HG03135 (cell line): ENCODE measurements at regions not wholly inside any gene's neighbourhood (a gene's known extent, or its start where the extent isn't known, plus 50 kb on each side); places are given as distances from the start of the nearest gene placed in this dataset.

Experiments used
- ATAC-seq: cut with Tn5 transposase; IDR thresholded peaks from one replicate; pipeline ENCODE4 v1.9.1; 2021; ENCODE audit warnings: mild to moderate bottlenecking, moderate library complexity; ENCODE audit not compliant: unreplicated experiment

DNA sequence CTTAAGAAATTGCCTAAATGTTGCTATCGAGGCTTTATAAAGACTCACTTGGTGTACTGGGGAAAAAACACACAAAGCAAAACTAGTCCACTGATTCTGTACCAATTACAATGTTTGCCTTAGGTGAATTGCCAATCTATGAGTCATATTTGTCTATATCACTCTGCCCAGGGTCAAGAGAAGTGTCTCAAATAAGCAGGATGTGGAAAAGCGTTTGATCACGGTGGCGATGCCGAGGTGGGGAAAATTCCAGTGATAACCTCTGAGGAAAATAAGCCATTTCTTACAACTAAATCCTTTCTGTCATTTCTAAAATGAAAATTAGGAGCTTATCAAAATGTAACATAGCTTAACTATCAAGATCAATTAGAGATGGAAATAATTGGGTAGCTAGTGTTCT is 148.6 kb upstream of the DIO3 start:
- ATAC-seq, result no peak

DNA sequence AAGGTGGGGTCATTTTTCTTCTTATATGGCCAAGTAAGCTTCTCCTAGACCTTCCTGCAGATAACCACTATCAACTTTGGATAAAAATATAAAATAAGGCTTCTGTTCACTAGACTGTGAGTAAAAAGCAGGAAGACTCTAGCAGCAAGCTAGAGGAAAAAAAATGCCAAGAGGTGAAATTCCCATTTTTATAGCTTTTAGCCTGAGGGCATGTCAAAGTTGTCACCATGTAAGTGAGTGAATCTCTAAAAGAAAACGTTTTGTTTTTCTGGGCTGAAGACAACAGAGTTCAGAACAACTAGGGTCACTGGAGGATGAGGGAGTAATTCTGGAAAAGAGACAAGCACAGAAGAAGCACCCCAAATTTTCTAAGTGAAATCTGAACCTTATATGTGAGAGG is 143.9 kb upstream of the DIO3 start:
- no peak for ATAC-seq

DNA sequence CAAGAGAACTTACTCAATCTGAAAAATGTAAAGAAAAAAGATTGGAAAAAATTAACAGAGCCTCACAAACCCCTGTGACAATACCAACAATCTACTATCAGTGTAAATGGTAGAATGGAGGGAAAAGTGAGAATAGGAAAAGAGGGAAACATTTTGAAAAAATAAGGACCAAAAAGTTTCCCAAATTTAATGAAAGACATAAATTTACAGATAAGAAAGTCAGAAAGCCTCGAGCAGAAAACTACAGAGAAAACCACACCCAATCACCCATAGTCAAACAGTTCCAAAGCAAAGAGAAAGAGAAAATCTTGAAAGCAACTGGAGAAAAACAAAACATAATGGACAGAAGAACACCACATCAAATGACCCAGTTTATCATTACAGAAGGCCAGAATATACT is 142.7 kb upstream of the DIO3 start:
- no peak for ATAC-seq

DNA sequence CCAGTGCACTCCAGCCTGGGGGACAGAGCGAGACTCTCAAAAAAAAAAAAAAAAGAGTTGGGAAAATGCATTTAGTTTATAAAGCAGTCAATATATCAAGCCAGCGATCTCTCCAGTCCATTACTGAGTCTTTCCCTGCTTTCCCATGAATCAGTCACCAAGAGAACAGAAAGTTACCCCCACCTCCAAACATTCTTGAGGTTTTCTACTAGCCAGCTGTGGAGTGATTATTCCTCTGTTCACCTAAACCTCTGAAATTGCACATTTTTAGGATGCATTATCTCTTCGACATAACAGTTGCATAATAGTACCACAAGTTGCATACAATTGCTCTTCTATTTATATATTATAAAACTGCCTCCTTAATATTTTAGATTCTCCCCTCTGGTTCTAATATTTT is 134.8 kb upstream of the DIO3 start:
- ATAC-seq, result no peak

DNA sequence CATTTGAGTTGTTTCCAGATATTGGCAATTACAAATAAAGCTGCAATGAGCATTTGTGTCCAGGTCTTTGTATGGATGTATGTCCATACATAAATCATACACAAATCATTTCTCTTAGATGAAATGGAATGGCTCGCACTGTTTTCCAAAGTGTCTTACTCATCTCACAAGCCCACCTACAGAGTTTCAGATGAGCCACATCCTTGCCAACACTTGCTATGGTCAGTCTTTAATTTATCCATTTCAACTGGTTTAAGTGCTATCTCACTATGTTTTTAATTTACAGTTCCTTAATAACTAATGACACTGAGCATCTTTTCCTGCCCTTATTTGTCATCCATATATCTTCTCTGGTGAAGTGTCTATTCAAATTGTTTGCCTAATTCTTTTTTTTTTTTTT is 132.9 kb upstream of the DIO3 start:
- no peak for ATAC-seq

DNA sequence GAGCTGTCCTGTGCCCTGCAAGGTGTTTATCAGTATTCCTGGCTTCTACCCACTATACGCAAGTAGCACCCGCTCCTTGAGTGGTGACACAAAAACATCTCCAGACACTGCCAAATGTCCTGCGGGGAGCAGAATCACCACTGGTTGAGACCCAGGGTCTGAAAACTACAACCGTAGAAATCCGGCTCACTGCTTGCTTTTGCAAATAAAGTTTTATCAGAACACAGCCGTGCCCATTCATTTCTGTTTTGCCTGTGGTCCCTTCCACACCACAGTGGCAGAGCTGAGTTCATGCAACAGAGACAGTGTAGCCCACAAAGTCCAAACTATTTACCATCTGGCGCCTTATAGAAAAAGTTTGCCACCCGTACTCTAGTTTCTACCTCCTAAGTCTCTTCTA is 125.7 kb upstream of the DIO3 start:
- ATAC-seq, result no peak

DNA sequence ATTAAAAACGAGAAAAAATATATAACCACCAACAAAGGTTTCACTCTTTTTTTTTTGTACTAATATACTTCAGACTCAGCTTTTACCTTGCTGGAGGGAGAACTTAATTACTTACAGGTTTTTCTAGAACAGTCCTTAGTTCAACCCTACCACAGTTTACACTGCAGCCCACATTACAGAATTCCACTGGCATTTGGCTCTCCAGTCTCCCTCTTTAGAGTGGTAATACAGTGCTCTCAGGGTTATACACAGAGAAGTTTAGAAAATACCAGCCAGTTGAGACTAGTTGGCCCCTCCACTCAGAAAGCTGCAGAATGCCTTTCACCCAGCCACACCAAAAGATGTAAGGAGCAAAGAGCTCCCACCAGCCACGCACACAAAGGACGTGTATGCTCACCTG is 122.3 kb upstream of the DIO3 start:
- no peak for ATAC-seq

DNA sequence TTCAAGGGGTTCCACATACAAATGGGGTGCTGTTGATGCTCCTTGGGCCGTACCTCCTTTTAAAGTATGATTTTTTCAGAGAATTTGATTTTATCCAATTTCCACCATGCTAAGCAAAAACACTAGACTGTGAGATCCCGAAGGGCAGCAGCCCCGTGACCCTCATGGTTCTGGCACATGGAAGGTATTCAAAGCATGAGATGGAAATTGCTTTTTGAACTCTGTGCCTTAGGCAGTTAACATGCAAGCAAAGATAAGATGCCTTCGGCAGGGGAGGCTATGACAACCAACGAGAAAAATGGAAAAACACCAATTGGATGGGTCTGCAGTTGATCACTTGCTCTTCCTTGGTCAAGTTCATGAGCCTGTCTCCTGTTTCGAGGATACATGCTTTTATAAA is 120.8 kb upstream of the DIO3 start:
- no peak for ATAC-seq

DNA sequence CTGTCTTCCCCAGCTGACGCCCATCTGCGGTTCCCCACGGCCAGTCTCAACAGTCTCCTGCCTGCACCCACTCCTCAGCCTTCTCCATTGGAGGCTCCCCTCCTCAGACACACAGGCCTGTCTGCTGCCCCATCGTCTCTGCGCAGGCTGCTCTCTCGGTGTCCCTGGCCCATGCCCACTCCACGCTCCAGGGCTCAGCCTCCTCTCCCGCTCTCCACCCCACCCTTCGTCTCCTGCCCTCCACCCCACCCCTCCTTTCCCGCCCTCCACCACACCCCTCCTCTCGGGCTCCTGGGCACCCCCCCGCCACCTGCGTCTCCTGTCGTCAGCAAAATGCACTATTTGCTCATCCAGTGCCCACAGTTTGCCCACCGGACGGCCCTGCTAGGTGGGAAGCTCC is 119.6 kb upstream of the DIO3 start:
- ATAC-seq, result no peak

DNA sequence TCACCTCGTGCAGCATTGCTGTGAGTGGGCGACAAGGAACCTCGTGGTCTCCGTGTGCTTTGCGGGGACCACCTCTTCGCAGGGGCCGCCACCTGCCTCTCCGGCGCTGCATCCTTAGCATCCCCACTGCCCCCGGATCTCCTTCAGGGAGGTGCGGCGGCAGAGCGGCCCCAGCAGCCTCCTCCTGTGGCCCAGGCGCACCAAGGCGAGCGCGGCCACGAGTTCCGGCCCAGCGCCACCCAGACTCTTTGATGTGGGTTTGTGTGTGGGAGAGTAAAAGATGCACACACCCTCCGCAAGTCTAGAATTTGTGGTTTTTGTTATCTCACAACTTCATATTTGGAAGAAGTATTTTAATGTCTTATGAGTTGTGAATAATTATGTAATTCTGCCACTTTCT is 118.8 kb upstream of the DIO3 start:
- no peak for ATAC-seq

DNA sequence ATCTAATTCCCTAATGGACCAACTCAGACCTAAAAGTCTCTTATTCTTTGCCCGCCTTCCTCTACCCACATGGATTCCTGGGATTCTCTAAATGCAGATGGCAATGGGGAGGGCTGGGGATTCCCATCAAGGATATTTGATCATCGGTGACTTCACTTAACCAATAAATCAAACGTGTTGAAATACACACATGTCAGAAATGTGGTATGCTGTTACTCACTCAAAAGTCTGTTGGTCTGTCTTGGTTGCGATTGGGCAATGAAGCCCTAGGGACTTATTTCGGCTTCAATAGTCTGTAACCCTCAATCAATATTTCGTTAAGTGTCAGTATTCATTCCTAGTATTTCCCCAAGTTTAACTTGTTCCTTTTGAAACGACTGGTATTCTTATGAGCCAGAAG is 117.2 kb upstream of the DIO3 start:
- no peak for ATAC-seq

DNA sequence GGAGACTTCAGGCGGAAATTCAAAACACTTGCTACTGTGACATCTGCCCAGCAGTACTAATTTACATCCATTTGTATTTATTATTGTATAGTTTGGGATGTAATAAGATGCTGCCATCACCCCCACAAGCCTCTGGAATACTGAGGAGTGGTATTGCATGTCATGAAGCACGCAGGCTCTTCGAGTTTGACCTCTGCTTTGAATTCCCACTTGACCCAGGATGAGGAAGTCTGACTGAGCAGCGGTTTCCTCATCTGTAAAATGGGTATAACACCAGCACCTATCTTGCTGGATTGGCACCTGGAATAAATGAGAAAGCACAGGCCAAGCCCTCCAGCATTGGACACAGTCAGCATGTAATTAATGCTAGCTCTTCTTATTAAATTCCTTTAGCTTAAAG is 116.0 kb upstream of the DIO3 start:
- no peak for ATAC-seq

DNA sequence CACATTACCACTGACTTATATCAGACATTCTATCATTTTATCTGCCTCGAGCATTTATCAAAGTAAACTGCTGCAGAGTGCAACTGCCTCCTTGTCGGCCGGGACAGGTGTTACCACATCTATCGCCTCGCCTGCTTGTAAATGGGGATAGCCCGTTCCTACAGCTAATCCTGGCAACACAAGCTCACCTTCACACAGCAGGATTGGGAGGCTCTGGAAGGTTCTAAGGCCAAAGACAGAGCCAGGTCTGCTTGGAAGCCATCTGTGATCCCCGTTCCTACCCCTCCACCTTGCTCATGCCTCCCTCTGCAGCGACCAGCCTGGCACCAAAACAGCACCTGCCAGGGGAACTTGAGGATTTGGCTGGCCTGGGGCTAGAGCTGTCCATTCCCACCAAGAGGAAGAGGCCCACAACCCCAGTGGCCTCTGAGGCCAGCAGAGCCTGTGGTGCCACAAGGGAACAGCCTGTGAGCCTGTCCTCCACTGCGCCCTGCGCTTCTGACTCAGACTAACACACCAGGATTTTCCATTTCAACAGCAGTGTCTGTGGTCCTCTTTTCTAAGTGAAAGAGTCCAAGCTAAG is 114.8 kb upstream of the DIO3 start:
- no peak for ATAC-seq

DNA sequence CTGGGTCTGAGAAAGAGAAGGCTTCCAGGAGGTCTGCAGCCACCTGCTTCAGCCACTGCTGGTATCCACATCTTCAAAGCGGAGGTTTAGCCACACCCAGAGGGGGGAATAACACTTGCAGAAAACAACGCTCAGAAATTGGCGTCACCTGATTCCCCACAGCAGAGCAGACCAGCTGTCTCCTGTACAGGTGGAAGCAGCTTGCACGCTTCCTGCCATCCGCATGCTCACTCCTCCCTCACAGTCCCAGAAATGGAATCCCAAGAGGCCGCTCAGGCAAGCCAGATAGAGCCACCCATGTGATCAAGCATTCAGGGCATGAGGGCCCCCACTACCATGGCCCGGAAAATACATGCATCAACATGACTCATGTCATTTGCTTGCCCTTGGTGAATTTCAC is 112.2 kb upstream of the DIO3 start:
- ATAC-seq, result no peak

DNA sequence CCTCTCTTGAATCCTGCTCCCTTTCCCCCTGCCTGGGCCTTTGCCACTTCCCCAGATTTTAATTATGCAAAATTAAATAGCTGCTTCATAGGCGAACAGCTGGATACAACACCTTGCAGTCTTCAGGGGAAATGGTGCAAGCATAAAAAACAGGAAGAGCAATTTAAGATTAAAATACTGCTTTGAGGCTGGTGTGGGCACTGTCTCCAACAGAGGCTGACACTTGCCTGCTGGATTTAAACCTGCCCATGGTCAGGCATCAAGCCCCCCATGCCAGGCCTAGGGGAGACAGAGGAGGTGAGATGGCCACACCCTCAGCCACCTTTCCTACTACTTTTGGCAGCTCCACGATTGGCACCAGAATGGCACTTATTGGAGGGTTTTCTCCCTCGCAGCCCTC is 110.1 kb upstream of the DIO3 start:
- ATAC-seq, result no peak

DNA sequence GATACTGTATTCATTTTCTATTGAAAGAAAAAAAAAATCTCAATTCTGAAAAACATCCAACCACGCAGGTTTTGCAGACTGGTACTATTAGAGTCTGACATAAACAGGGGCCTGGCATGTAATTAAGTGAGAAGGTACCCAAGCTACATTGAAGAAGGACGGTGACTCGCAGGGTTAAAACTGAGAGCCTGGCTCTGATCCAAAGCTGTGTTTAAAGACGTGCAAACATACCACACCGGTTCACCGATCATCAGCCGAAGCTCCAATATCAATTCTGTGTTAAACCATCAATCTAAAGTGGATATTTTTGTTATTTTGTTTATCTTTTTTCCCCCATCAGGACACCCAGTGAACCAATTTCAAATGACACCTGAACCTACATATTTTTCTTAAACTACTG is 108.1 kb upstream of the DIO3 start:
- ATAC-seq, result no peak

DNA sequence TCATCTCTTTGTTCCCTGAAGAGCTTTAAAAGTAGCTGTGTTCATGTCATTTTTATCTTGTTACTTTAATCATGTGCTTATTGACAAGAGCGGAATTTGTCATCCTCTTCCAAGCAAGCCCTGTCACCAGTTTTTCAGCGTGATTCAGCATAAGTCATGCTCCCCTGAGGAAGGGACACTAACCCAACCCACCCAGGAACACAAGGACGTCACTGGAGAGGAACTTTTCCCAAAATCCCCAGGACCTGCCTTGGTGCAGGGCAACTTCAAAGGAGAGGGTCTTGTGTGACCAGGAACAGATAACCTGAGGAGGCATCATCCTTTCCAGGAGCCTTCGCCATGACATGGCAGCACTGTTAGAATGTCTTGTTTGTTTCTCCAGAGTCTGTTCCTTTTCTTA is 107.1 kb upstream of the DIO3 start:
- ATAC-seq, result no peak

DNA sequence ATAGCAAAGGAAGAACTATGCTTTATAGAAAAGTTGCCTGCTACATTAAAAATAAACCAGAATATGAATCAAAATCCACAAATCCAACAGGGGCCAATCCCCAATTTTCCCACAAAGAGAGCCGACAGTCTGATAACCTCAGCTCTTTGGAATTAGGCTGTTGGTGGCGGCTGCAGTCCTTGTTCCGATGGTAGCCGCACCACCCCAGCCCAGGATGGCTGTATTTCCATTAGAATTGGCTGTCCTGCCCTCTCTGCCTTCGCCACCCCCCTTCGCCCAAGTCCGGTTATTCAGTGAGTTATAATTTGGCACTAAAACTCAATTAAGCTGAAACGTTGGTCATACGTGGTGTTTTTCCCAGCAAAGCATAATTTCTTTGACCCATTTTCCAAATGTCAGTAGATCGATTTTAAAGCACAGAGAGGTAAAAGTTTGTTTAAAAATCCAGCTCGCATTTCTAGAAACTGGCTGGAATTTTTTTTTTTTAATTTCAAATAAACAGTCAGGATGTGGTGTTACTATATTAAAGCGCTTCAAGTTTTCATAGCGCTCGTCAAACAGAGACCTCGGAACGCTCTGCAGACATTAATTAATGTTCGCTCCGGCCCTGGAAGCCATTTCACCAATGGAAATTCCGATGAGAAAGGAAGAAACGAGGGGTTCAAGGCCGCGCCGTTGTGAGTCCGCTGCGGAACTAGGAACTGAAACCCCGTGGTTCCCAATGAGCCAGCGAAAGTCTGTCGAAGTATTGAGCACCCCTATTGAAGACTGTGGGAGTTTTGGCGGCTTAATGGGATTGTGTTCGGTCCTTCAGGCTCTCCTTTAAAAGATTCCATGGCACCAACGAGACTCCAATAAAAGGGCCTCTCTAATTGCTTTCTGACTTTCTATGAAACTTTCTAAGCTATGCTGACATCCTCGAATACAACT is 104.8 kb upstream of the DIO3 start:
- no peak for ATAC-seq

DNA sequence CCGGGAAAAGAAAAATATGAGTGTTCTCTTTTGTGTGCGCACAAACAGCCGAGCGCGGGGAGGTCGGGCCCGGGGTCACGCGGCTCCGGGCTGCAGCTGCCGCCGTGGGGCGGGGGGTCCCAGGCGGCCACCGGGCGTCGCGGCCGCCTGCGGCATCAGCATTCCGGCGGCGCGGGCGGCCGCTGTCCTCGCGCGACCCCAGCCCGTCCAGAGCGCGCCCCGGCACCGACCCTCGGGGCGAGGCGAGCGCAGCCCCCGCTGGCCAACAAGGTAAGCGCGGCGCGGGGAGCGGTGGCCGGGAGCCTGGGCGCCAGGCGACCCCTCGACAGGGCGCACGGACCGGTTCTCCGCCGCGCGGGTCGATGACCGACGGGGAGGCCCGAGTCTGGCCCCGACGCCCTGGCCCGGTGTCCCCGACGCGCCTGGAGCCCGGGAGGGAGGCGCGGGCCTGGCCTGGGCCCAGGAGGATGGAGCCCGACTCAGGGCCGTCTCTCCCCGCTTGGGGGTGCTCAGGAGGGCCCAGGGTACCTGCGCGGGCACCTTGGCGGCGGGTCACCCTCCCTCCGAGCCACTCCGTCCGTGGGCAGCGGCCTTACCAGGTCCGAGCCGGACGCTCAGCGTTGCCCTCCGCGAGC is 103.9 kb upstream of the DIO3 start:
- ATAC-seq, result no peak

DNA sequence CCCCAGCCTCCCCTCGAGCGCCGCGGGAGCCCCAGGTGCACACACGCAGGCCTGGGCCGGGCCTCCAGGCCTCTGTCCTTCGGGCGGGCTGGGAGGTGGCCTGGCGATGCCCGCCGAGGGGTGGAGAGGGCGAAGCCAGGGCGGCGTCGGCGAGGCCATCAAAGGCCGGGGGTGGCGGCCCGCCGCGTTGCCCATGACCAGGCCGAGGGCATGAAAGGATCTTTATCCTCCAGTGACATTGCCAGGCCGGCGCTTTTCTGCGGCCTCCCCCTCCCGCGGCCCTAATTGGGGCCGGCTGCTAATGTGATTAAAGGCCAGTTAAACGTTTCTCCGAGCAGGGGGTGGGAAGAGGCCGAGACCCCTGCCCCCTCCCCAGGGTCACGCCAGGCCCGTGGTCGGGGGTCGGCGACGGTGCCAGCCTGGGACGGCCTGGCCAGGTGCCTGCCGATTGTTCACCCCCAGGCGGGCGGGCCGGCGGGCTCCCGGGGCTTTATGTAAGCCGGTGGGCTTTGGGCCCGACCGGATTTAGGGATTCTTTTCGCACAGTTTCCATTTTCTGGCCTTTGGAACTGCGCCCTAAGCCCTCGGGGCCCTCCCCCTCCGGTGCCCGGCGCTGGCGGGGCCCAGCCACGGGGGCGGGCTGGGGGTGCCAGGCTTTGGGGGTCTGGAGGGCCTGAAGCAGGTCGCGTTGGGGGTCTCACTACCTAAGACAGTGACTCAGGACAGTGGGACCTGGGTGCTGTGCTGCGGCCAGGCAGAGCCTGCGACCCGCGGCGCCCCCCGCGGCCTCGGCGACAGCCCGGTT is 103.2 kb upstream of the DIO3 start:
- ATAC-seq, result no peak

DNA sequence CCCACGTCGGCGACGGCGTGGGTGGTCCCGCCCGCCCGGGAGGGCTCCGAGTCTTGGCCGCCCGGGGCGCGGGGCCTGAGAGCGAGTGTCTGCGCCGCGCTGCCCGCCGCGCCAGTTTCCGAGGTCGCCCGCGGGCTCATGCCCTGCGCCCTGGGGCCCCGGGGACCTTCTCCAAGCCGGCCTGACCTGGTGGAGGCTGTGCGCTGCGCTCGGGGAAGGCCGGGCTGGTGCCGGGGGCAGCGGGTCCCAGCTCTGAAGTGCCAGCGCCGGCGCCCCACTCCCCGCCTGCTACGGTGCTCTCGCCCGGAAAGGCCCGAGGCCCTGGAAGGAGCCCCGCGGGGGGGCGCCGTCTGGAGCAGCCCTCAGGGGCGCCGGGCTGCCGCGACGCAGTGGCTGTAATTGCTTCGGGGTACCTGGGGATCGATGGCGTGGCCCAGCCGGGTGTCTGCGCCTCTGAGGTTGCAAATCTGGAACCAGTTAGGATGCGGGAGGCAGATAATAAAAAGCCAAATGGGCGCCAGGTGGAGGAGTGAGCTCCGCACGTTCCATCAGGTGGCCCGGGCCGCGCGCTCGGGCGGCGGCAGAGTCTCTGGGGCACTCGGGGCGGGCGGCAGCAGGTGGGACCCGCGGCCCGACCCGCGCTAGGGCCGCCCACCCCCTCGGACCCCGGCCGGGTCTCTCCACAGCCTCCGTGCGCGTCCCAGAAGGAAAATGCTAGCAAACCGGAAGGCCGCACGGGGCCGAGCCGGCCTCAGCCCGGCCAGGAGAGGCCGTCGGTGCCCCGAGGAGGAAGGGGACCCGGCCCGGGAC is 102.3 kb upstream of the DIO3 start:
- no peak for ATAC-seq
